ENCODE measurements at regions not wholly inside any gene's neighbourhood (a gene's known extent, or its start where the extent isn't known, plus 50 kb on each side); places are given as distances from the start of the nearest gene placed in this dataset.

DNA sequence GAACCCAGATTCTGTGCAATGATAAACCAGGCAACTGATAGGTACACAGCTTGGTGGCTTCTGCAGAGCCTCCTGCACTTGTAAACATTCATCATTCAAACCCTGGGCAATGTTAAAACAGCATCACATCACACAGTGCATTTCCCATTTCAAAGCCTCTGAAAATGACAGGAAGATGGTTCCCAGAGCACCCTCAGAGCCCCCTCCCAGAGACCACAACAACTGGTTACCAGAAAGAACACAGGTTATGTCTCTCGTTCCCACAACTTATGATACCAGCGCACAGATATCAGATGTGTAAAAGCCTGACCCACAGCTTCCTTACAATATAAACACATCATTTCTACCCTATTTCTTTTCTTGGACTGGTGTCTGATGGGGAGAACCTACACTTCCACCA, 248.7 kb downstream of the AUH start:
- TF ChIP-seq, protein P1, sequence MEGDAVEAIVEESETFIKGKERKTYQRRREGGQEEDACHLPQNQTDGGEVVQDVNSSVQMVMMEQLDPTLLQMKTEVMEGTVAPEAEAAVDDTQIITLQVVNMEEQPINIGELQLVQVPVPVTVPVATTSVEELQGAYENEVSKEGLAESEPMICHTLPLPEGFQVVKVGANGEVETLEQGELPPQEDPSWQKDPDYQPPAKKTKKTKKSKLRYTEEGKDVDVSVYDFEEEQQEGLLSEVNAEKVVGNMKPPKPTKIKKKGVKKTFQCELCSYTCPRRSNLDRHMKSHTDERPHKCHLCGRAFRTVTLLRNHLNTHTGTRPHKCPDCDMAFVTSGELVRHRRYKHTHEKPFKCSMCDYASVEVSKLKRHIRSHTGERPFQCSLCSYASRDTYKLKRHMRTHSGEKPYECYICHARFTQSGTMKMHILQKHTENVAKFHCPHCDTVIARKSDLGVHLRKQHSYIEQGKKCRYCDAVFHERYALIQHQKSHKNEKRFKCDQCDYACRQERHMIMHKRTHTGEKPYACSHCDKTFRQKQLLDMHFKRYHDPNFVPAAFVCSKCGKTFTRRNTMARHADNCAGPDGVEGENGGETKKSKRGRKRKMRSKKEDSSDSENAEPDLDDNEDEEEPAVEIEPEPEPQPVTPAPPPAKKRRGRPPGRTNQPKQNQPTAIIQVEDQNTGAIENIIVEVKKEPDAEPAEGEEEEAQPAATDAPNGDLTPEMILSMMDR (IDR thresholded peaks at IDR 0.05; ENCODE audit: extremely low read depth, insufficient read depth, missing control alignments), result no peak
- DNase-seq (ENCODE audit: low spot score), result no peak
- in situ Hi-C loops (cut with MboI; ENCODE audit: low pct_unique_long_range_greater_than_20kb, low sequenced_read_pairs, unreplicated experiment), result no loop called here

DNA sequence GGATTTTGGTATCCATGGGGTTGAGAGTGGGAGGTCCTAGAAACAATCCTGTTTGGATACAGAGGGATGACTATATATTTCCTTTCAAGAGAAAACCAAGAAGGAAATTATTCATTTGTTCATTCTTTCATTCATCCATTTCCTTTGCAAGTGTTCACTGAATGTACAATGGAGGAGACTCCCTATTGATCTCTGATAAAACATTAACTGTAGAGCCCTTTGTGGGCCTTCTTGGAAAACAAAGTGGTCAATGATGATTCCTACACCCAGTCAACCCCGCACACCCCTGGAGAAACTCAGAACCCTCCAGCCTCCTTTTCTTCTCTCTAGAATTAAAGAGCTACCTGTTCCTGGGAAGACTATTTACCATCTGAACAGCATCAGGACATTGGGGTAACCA, 247.3 kb downstream of the AUH start:
- DNase-seq (ENCODE audit: low spot score), result no peak
- TF ChIP-seq, protein P1 (IDR thresholded peaks at IDR 0.05; ENCODE audit: extremely low read depth, insufficient read depth, missing control alignments), result no peak
- in situ Hi-C loops (cut with MboI; ENCODE audit: low pct_unique_long_range_greater_than_20kb, low sequenced_read_pairs, unreplicated experiment), result no loop called here

DNA sequence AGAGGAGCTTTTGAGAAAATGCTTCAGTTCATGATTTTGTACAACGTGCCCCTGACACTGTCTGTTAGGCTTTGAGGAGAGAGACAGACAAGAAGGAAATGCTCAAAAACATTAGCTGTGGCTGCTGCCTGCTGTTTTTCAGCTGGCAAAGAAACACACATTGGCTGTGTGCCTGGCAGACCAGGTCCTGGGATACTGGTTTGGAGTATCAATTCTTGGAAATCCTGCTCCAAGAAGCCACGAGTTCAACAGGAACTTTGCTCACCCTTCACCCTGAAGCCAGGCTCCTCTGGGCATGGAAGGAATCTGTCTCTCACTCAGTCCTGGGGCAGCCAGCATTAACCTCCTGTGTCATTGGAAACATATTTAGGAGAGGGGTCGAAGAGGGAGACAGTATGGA, 245.5 kb downstream of the AUH start:
- DNase-seq (ENCODE audit: low spot score), result no peak
- TF ChIP-seq, protein P1 (IDR thresholded peaks at IDR 0.05; ENCODE audit: extremely low read depth, insufficient read depth, missing control alignments), result no peak
- in situ Hi-C loops (cut with MboI; ENCODE audit: low pct_unique_long_range_greater_than_20kb, low sequenced_read_pairs, unreplicated experiment), result no loop called here

DNA sequence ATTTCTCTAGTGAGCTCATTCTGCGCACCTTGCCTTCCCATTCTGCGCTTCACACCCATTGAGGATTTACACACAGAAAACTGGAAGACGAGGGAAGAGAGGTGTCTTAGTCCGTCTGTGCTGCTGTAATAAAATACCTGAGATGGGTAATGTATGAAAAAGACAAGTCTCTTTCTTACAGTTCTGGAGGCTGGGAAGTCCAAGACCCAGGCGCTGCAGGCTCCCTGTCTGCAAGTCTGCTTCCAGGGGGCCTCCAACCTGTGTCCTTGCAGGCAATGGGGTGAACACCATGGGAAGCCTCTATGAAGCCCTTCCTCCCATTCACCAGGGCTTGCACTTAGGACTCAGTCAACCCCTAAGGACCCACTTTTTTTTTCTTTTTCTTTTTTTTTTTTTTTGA, 245.0 kb downstream of the AUH start:
- no peak for DNase-seq (ENCODE audit: low spot score)
- TF ChIP-seq, protein P1 (IDR thresholded peaks at IDR 0.05; ENCODE audit: extremely low read depth, insufficient read depth, missing control alignments), result no peak
- in situ Hi-C loops (cut with MboI; ENCODE audit: low pct_unique_long_range_greater_than_20kb, low sequenced_read_pairs, unreplicated experiment), result no loop called here

DNA sequence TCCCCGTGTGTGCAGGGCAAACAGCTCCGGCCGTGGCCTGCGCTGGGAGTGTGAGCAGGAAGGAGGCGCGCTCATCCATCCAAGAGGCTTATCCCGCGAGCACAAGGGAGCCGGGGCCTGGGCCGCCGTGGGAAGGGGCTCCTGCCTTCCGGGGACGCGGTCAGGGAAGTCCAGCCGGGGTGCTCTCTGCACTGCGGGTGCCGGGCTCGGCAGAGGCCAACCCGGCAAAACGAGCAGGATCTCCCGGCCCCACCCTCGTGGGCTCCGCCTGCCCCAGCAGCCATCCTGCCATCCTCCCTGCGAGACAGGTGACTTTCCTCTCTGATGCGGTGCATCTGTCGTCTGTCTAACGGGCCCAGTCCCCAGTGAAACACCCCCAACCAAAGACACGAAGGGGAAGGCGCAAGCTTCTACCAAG, 244.2 kb downstream of the AUH start:
- in situ Hi-C loops (cut with MboI; ENCODE audit: low pct_unique_long_range_greater_than_20kb, low sequenced_read_pairs, unreplicated experiment), result no loop called here

DNA sequence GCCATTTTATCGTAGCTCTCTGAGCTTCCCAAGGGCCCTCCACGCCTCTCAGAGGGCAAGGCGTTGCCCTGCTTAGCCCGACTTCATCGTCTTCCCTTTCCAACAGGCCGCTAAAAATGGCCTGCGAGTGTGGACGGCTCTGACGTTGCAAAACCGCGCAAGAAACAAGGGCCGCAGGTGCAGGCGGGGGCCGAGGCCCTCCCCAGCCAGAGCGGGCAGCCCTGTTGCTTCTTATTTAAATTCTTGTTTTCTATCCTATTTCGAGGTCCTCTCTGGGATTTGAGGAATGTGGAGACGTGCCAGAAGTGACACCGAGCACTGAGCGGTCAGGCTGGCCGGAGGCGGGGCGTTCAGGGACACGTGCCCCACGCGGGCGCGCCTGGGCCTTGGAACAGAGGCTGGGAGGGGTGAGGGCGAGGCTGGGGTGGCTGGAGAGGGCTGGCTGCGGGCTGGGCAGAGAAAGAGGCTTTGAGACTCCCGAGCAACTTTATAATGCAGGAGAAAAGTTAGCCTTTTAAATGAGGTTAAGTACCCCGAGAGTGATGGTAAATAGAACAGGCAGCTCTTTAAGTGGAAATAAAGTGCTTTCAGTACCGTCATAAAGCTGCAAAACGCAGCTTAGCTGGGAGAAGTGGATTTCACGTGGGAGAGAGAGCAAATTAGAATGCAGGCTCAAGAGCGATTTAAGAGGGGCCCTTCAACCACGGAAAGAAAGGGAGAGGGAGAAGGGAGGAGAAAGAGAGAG, 243.6 kb downstream of the AUH start:
- TF ChIP-seq, protein P1 (IDR thresholded peaks at IDR 0.05; ENCODE audit: extremely low read depth, insufficient read depth, missing control alignments), result no peak
- in situ Hi-C loops (cut with MboI; ENCODE audit: low pct_unique_long_range_greater_than_20kb, low sequenced_read_pairs, unreplicated experiment), result no loop called here
- no peak for DNase-seq (ENCODE audit: low spot score)

More for the DNA sequence above, 244.2 kb downstream of the AUH start:
- no peak for DNase-seq (ENCODE audit: low spot score)
- TF ChIP-seq, protein P1 (IDR thresholded peaks at IDR 0.05; ENCODE audit: extremely low read depth, insufficient read depth, missing control alignments), result no peak
